ENCODE measurements at regions not wholly inside any gene's neighbourhood (a gene's known extent, or its start where the extent isn't known, plus 50 kb on each side); places are given as distances from the start of the nearest gene placed in this dataset.
A peak's percentile ranks its signal among the peaks of the same experiment; 100 is the strongest.
"Not testable (repeated sequence)": the region's sequence is repeated elsewhere in the genome, so short reads cannot be mapped to it uniquely, and the experiment has no call there.

GRCh38 chr7:28328822-28329660 lies 83.3 kb upstream of the CREB5 start:
- no peak for DNase-seq (ENCODE audit: low read depth)

DNA sequence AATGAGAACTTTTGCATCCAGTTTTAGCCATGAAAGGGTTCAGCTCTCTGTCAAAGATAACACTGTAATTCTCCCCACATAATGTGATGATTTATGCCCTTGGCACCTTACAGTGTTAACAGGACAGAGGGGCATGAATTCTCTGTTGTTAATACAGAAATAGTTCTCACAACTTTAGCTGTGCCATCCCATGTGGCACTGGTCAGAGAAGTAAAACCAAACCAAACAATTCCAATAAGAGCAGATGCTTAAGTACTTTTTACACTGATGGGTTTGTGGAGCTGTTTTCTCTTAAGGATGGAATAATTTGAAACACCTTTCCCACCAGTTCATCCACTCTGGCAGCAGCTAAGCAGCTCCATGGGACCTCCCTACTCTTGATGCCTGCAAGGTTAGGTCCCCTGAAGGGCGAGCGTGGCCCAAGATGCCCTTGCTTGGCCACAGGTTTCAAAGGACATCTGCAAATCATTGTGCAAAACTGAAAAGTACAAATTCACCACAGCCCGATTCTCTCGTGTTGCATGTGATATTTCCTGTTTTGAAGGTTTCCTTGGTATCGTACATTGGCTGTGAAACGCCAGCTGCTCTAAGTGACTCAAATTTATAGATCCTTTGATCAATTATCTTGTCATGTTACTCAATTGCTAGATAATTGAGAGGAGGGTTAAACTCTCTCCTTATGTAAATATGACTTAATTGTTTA lies 82.5 kb upstream of the CREB5 start:
- peak; percentile 12 for DNase-seq (ENCODE audit: low read depth)

DNA sequence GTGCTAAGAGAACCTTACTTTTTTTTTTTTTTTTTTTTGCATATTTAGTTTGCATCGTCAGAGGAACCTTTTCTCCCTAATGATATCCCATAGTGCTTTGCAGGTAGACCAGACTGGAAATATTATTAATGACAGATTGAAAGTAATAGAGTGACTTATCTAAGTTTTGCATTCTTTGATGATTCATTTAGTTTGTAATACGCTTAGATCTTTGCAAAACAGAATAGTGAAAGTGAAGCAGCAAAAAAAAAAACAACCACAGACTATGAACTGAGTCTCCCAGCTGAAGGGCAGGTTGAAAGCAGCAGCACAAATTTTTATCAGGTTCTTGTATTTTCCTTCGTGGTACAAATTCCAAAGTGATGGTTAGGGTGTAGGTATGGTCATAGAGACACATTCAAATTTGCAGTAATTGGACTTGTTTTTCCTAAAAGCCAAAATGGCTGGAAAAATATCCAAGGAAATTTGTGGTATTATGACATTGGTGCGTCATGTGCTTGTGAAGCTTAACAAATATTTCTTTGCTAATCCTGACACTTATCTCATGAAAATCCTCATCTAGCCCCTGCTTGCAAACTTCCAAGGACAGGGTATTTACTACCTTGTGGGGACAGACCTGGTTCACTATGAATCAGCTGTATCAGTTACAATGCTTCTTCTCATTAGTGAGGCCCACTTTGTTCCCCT lies 81.8 kb upstream of the CREB5 start:
- DNase-seq (ENCODE audit: low read depth), result no peak

GRCh38 chr7:28332046-28332445 lies 80.3 kb upstream of the CREB5 start:
- no peak for DNase-seq (ENCODE audit: low read depth)

- DNase-seq (ENCODE audit: low read depth), result not testable (repeated sequence)
These were observed 78.8 kb upstream of the CREB5 start for GRCh38 chr7:28333548-28333947.

DNA sequence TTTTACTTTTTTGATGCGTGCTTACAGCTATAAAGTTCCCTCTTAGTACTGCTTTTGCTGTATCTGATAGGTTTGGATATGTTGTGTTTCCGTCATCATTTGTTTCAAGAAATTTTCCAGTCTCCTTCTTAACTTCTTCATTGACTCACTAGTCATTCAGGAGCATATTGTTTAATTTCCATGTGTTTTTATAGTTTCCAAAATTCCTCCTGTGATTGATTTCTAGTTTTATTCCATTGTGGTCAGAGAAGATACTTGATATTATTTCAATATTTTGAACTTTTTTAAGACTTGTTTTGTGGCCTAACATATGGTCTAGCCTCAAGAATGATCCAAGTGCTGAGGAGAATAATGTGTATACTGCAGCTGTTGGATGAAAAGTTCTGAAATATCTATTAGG lies 75.5 kb upstream of the CREB5 start:
- DNase-seq (ENCODE audit: low read depth), result no peak

- DNase-seq (ENCODE audit: low read depth), result no peak
These were observed 74.3 kb upstream of the CREB5 start for GRCh38 chr7:28338041-28338440.

GRCh38 chr7:28343462-28343861 lies 68.9 kb upstream of the CREB5 start:
- no peak for DNase-seq (ENCODE audit: low read depth)

GRCh38 chr7:28346256-28346655 lies 66.1 kb upstream of the CREB5 start:
- no peak for DNase-seq (ENCODE audit: low read depth)

GRCh38 chr7:28346676-28347363 lies 65.5 kb upstream of the CREB5 start:
- no peak for DNase-seq (ENCODE audit: low read depth)

DNA sequence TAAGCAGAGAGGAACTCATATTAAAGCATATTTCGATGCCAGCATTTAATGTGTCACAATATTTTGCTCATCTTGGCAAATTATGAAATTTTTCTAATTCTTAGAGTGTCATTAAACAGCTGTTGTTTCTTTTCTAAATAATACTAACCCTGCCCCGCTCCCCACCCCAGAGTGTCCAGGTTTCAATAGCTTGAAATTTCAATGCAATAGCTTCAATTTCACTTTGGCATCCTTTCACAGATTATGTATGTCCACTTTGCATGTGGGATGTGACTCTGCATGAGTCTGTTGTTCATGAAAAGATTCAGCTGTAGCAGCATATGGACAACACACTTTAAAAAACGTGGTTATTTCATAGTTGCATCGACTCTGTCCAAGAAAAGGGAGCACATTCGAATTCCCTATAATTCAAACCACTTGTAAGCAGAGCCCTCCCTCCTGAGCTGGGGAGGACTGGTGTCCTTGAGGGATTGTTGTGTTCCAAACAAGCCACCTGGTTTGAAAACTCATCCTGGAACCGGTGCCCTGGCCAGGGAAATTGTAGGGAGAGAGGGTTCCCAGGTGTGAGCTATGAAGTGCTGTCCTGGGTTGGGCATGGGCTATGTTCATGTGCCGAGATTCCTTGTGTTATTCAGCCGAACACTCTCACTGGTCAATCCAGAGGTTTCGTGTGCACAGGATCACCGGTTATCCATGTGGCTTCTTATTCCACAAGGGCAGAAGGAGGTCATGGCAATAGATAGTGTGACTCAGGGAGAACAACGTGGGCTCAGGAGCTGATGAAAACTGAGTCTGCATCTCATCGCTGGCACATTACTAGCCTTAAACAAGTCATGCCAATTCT lies 64.6 kb upstream of the CREB5 start:
- DNase-seq (ENCODE audit: low read depth), result no peak

GRCh38 chr7:28348636-28349035 lies 63.7 kb upstream of the CREB5 start:
- DNase-seq (ENCODE audit: low read depth), result no peak

- peak; percentile 23 for DNase-seq (ENCODE audit: low read depth)
These were observed 62.7 kb upstream of the CREB5 start for GRCh38 chr7:28349637-28350036.

GRCh38 chr7:28350662-28351061 lies 61.7 kb upstream of the CREB5 start:
- no peak for DNase-seq (ENCODE audit: low read depth)

DNA sequence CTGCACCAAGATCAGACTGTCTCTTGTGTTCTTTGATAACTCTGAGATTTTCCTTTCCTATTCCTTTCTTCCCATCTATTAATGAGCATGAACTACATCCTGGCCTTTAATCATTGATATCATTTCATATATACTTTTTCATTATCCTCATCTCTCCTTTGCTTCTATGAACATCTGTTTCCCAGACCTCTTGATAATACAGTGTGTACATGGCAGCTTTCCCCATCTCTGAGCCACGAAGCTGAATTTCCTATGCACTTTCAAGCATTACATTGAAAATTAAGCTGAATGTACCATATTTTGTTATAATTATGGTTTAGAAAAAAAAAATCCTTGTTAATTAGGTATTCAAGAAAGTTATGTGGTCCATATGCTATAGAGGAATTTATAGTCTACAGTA lies 60.9 kb upstream of the CREB5 start:
- no peak for DNase-seq (ENCODE audit: low read depth)

DNA sequence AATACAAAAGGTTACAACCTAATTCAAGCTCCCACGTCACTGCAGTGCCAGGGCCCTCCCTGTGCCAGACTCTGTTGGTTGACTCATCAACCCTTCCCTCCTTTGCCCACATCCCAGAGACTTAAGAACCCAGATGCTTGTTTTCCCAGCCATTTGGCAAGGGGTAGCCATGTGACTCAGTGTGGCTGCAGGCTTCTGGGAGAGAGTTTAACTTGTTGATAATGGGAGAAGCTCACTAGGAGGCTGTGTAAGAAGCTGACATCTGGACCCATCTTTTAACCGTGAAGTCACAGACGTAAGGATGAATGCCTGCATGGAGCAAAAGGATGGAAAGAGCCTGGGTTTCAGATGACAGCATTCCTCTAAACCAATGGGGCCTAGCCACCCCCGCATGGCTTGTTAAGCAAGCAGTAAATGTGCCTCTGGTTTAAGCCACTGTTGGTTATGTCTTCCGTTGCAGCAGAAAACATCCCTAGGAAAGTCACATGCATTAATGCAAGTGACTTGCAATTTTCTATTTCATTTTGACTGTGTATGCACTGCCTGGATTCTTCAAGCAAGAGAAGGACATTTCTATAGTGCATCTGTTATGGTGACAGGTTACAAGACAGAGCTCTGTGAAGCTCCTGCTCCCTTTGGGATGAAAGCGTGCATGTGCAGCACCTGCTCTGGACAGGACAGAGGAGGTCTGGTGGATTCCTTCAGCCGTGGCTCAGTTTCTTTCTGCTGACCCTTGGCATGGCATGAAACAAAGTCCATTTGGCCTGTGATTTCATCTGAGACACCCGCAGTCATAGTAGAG lies 57.5 kb upstream of the CREB5 start:
- peak; percentile 94 for DNase-seq (ENCODE audit: low read depth)

DNA sequence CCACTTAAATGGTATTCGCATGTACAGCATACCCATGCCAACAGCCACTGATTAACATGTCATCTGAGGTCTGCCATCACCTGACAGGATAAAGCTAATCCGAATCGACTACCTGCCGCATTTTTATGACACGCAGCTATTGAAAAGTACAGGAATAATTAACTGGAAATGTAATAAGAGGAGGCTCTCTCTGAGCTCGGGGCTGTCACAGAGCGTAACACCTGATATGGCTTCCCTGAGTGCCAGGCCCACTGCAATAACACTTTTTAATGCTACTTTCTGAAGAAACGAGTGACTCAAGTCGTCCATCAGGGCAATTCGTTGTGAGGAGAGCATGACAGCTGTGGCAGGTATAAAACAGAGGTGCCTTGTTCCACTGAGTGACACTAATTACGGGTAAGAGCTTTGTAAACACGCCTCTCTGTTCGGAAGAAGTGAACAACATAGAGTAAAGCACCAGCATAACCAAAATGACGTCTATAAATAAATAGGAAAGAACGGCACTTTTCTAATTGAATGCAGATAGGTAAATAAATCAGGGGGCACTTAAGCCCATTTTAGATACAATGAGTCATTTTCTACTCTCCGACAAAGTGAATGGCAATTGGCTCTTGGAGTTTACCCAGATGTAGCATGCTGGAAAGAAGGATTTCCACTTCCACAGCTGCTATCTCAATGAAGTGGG lies 56.5 kb upstream of the CREB5 start:
- DNase-seq (ENCODE audit: low read depth), result no peak

DNA sequence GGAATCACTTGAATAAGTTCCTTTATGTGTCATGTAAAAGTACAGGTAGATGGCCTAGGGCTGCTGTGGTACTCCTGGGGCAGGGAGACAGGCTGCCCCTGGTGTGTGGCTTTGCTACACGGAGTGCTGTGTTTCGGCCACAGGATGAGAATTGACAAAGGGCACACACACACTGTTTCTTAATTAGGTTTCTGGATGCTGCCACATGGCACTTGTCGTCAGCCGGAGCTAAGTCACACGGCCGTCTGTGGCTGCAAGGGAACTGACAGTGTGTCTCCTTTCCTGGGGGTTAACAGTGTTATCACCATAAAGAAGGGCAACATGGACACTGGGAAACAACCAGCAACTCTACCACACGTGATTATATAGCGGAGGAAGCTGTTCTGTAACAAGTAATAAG lies 55.7 kb upstream of the CREB5 start:
- no peak for DNase-seq (ENCODE audit: low read depth)

DNA sequence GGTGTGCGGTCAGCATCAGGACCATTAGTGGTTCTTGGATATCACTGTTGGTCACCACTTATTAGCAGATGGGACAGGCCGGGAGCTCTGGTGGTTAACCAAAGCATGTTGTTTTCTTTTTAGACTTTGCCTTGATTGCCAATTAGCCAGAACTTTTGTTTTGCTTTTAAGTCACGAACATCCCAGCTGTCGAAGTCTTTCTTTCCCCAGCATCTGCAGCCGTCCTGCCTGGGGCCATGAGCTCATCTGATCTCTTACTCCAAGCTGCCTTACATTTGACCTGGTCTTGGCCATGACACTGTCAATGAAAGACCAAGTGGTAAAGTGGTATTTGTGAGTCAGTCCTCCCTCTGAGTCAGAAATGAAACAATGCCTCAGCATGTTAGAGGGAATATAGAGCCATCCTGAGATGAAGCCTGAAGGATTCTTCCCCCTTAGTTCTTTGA lies 53.9 kb upstream of the CREB5 start:
- DNase-seq (ENCODE audit: low read depth), result peak; percentile 99

DNA sequence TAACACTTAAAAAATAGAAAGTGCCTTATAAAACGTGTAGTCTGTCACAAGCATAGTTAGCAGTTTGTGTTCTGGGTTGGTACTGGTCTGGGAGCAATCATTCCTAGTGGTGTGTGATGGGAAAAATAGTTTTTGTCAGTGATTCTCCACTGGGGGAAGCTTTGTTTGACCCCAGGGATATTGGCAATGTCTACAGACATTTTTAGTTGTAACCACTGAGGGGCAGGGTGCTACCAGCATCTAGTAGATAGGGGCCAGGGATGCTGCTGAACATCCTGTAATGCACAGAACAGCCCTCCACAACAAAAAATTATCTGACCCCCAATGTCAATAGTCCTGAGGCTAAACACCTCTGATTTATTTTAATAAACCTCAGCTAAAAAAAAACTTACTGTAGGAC lies 51.6 kb upstream of the CREB5 start:
- DNase-seq (ENCODE audit: low read depth), result no peak
